ENCODE measurements at regions not wholly inside any gene's neighbourhood (a gene's known extent, or its start where the extent isn't known, plus 50 kb on each side); places are given as distances from the start of the nearest gene placed in this dataset.
A peak's percentile ranks its signal among the peaks of the same experiment; 100 is the strongest.

DNA sequence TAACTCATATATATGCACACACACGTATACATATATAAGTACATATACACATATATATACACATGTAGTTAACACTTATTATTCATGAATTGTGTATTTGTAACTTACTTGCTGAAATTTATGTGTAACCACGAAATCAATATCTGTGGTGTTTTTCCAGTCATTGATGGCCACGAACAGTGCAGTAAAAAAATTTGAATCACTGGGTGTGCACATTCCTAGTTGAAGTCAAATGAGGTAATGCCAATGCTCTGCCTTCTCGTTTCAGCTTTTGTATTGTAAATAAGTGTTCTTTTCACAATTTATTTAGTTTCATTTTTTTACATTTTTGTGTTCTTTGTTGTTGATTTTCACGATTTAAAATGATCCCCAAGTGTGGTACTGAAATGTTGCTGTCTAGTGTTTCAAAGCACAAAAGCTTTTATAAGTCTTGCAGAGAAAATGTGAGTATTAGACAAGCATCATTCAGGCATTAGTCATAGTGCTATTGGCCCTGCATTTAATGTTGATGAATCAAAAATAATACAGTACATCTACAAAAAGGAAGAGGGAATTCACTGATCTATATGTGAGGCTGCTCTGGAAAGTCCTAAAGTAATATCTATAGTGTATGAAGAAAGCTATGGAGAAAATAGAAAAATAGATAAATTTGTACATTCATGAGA lies 419.0 kb downstream of the DSC3 start:
- DNase-seq (ENCODE audit: low read depth): peak; percentile 1
- Histone ChIP-seq H3K27me3 (ENCODE audit: control insufficient read depth, insufficient read depth, low read length) (no peaks in the 10 kb centered on the region), H3K4me3 (ENCODE audit: low read depth, low read length) (no peak overlapping the region), H3K36me3 (ENCODE audit: control insufficient read depth, insufficient read depth, low read length) (no peaks in the 10 kb centered on the region)
- TF ChIP-seq, protein P1, sequence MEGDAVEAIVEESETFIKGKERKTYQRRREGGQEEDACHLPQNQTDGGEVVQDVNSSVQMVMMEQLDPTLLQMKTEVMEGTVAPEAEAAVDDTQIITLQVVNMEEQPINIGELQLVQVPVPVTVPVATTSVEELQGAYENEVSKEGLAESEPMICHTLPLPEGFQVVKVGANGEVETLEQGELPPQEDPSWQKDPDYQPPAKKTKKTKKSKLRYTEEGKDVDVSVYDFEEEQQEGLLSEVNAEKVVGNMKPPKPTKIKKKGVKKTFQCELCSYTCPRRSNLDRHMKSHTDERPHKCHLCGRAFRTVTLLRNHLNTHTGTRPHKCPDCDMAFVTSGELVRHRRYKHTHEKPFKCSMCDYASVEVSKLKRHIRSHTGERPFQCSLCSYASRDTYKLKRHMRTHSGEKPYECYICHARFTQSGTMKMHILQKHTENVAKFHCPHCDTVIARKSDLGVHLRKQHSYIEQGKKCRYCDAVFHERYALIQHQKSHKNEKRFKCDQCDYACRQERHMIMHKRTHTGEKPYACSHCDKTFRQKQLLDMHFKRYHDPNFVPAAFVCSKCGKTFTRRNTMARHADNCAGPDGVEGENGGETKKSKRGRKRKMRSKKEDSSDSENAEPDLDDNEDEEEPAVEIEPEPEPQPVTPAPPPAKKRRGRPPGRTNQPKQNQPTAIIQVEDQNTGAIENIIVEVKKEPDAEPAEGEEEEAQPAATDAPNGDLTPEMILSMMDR (IDR thresholded peaks at IDR 0.05; ENCODE audit: insufficient read depth, low read length, poor library complexity, severe bottlenecking): no peak

DNA sequence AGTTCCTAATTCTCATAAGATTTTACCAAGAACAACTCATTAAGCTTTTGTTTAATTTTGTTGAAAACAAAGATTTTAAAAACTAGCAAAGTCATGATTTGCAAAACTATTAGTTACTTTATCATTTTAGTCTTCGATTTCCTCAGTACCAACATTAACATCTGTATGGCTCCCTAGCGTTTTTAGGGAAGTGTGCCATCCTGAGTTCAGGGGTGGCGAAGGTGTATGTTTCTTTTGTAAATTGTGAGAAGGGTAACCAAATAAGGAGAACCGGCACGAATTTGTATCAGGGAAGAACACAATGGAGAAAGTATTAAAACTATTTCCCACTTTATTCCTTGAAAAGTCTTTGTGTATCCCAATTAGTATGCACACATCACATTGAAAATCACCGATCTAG lies 419.9 kb downstream of the DSC3 start:
- Histone ChIP-seq H3K27me3 (ENCODE audit: control insufficient read depth, insufficient read depth, low read length) (no peaks in the 10 kb centered on the region), H3K36me3 (ENCODE audit: control insufficient read depth, insufficient read depth, low read length) (no peaks in the 10 kb centered on the region), H3K4me3 (ENCODE audit: low read depth, low read length) (no peak overlapping the region)
- no peak for DNase-seq (ENCODE audit: low read depth)
- TF ChIP-seq, protein P1 (IDR thresholded peaks at IDR 0.05; ENCODE audit: insufficient read depth, low read length, poor library complexity, severe bottlenecking): no peak

DNA sequence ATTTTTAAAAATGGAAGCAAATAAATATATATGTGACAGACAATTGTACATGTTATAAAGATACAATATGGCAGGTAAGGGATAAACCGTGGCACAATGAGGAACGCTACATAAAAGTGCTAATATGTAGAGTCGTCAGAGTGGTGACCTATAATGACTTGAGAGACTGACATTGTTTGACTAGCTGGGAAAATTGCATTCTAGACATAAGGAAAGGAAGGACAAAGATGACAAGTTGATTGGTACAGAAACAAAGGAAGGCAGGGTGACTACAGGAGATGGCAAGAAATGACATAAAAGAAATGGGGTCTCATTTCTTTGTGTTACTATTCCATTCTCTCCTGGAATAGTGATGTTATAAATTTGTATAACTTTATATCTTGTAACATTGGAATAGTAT lies 420.4 kb downstream of the DSC3 start:
- no peaks in the 10 kb centered on the region for H3K36me3 ChIP-seq (ENCODE audit: control insufficient read depth, insufficient read depth, low read length)
- no peak for DNase-seq (ENCODE audit: low read depth)
- H3K27me3 ChIP-seq (ENCODE audit: control insufficient read depth, insufficient read depth, low read length): no peaks in the 10 kb centered on the region
- H3K4me3 ChIP-seq (ENCODE audit: low read depth, low read length): no peak overlapping the region
- TF ChIP-seq, protein P1 (IDR thresholded peaks at IDR 0.05; ENCODE audit: insufficient read depth, low read length, poor library complexity, severe bottlenecking): no peak

DNA sequence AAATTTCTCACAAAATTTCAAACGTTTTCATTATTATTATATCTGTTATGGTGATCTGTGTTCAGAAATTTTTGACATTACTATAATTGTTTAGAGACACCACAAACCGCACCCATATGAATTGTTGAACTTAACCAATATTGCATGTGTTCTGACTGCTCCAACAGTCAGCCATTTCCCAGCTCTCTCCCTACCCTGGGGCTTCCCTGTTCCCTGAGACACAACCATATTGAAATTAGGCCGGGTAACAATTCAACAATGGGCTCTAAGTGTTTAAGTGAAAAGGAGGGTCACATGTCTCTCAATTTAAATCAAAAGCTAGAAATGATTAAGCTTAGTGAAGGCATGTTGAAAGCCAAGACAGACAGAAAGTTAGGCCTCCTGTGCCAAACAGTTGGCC lies 424.0 kb downstream of the DSC3 start:
- TF ChIP-seq, protein P1 (IDR thresholded peaks at IDR 0.05; ENCODE audit: insufficient read depth, low read length, poor library complexity, severe bottlenecking): no peak
- H3K36me3 ChIP-seq (ENCODE audit: control insufficient read depth, insufficient read depth, low read length): no peaks in the 10 kb centered on the region
- DNase-seq (ENCODE audit: low read depth): no peak
- H3K4me3 ChIP-seq (ENCODE audit: low read depth, low read length): no peak overlapping the region
- no peaks in the 10 kb centered on the region for H3K27me3 ChIP-seq (ENCODE audit: control insufficient read depth, insufficient read depth, low read length)

DNA sequence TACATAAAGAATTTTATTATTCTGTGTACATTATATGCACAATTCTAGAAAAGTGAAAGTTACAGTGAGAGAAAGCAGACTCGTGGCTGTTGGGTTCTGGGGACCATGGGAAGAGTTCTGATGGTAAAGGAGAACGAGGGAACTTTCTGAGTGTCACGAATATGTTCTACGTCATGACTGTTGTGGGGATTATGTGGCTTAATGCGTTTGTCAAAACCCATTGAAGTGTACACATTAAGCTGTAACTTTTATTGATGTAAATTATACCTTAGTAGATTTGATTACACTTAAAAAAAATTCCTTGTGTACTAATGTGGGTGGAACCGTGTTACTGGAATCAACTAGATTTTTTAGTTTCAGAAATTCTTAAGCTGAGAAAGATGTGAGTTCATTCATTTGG lies 426.1 kb downstream of the DSC3 start:
- Histone ChIP-seq H3K4me3 (ENCODE audit: low read depth, low read length) (no peak overlapping the region), H3K36me3 (ENCODE audit: control insufficient read depth, insufficient read depth, low read length) (no peaks in the 10 kb centered on the region), H3K27me3 (ENCODE audit: control insufficient read depth, insufficient read depth, low read length) (no peaks in the 10 kb centered on the region)
- no peak for DNase-seq (ENCODE audit: low read depth)
- TF ChIP-seq, protein P1 (IDR thresholded peaks at IDR 0.05; ENCODE audit: insufficient read depth, low read length, poor library complexity, severe bottlenecking): no peak

- TF ChIP-seq, protein P1 (IDR thresholded peaks at IDR 0.05; ENCODE audit: insufficient read depth, low read length, poor library complexity, severe bottlenecking): no peak
- no peak for DNase-seq (ENCODE audit: low read depth)
- H3K4me3 ChIP-seq (ENCODE audit: low read depth, low read length): no peak overlapping the region
- H3K27me3 ChIP-seq (ENCODE audit: control insufficient read depth, insufficient read depth, low read length): no peaks in the 10 kb centered on the region
- no peaks in the 10 kb centered on the region for H3K36me3 ChIP-seq (ENCODE audit: control insufficient read depth, insufficient read depth, low read length)
These were observed 429.1 kb downstream of the DSC3 start for GRCh38 chr18:30613467-30613801.
